T-helper 1 cell treated with Interleukin-12 subunit alpha and Interleukin-12 subunit beta and Interleukin-4 antibody, amounts not matched to agents 30 μg/mL and 1 μg/mL, for 36 hours (primary cell): ENCODE measurements at regions not wholly inside any gene's neighbourhood (a gene's known extent, or its start where the extent isn't known, plus 50 kb on each side); places are given as distances from the start of the nearest gene placed in this dataset.
"Not testable (repeated sequence)": the region's sequence is repeated elsewhere in the genome, so short reads cannot be mapped to it uniquely, and the experiment has no call there.

ENCODE experiments used
- H3K27ac Mint-ChIP-seq: one replicate; pipeline ENCODE4 v1.8.0; 2021; ENCODE audit warnings: mild to moderate bottlenecking, mixed read lengths
- H3K27me3 Mint-ChIP-seq: one replicate; pipeline ENCODE4 v1.8.0; 2021; ENCODE audit warnings: low read depth, mixed read lengths
- H3K36me3 Mint-ChIP-seq: one replicate; pipeline ENCODE4 v1.8.0; 2021; ENCODE audit warnings: low read depth, mixed read lengths
- H3K4me1 Mint-ChIP-seq: one replicate; pipeline ENCODE4 v1.8.0; 2021; ENCODE audit warnings: low read depth, mixed read lengths
- H3K4me3 Mint-ChIP-seq: one replicate; pipeline ENCODE4 v1.8.0; 2021; ENCODE audit warnings: mild to moderate bottlenecking, moderate library complexity, mixed read lengths
- H3K9me3 Mint-ChIP-seq: one replicate; pipeline ENCODE4 v1.8.0; 2021; ENCODE audit warnings: mixed read lengths

- Mint-ChIP-seq H3K27ac (no peak overlapping the region), H3K36me3 (peaks cover 1% of the 10 kb centered on the region), H3K4me1 (no peaks in the 10 kb centered on the region), H3K4me3 (no peak overlapping the region), H3K9me3 (peaks cover 52% of the 10 kb centered on the region), H3K27me3 (no peaks in the 10 kb centered on the region)
These were observed 56.3 kb upstream of the SPEF2 start for GRCh38 chr5:35561396-35561795.

DNA sequence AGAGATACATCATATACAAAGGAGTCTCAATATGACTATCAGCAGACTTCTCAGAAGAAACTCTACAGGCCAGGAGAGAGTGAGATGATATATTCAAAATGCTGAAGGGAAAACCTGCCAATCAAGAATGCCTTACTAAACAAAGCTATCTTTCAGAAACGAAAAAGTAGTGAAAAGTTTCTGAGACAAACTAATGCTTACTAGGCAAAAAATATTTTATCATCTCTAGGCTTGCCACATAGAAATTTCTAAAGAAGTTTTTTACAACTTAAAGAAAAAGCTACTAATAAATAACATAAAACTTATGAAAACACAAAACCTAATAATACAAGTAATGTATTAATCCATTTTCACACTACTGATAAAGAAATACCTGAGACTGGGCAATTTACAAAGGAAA is 59.9 kb upstream of the SPEF2 start:
- H3K4me3 Mint-ChIP-seq: no peak overlapping the region
- H3K9me3 Mint-ChIP-seq: peaks cover 35% of the 10 kb centered on the region
- no peak overlapping the region for H3K27ac Mint-ChIP-seq
- H3K27me3 Mint-ChIP-seq: no peaks in the 10 kb centered on the region
- peaks cover 1% of the 10 kb centered on the region for H3K36me3 Mint-ChIP-seq
- no peaks in the 10 kb centered on the region for H3K4me1 Mint-ChIP-seq

DNA sequence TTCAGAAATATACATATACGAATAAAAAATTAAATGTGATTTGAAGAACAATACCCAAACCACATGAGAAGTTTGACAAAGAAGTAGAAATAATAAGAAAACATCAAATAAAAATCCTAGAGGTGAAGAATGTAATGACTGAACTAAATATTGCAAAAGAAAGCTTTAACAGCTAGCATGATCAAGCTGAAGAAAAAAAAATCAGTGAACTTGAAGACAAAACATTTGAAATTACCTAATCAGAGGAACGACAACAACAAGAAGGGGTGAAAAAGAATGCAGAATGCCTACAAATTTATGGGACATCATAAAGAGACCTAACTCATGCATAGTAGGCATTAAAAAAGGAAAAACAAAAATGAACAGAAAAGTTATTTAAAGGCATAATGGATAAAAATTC is 60.5 kb upstream of the SPEF2 start:
- H3K4me3 Mint-ChIP-seq: no peak overlapping the region
- peaks cover 31% of the 10 kb centered on the region for H3K9me3 Mint-ChIP-seq
- no peaks in the 10 kb centered on the region for H3K27me3 Mint-ChIP-seq
- H3K36me3 Mint-ChIP-seq: peaks cover 1% of the 10 kb centered on the region
- no peak overlapping the region for H3K27ac Mint-ChIP-seq
- H3K4me1 Mint-ChIP-seq: no peaks in the 10 kb centered on the region

DNA sequence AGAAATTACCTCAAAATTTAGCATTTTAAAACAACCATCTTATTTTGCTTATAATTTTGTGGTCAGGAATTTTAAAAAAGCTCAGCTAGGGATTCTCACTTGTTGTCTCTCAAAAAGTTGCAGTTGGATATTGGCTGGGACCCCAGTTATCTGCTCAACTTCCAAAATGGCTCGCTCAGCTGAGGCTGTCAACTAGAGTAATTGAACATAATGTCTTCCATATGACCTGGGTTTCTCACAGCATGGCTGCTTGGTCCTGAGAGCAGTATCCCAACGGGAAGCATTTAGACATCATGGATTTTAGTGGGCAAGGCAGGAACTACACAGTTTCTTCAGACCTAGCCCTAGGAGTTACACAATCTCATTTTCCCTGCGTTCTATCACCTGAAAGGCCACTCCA is 63.6 kb upstream of the SPEF2 start:
- H3K36me3 Mint-ChIP-seq: peaks cover 1% of the 10 kb centered on the region
- H3K9me3 Mint-ChIP-seq: peaks cover 26% of the 10 kb centered on the region
- no peaks in the 10 kb centered on the region for H3K27me3 Mint-ChIP-seq
- H3K4me1 Mint-ChIP-seq: no peaks in the 10 kb centered on the region
- no peak overlapping the region for H3K4me3 Mint-ChIP-seq
- no peak overlapping the region for H3K27ac Mint-ChIP-seq

DNA sequence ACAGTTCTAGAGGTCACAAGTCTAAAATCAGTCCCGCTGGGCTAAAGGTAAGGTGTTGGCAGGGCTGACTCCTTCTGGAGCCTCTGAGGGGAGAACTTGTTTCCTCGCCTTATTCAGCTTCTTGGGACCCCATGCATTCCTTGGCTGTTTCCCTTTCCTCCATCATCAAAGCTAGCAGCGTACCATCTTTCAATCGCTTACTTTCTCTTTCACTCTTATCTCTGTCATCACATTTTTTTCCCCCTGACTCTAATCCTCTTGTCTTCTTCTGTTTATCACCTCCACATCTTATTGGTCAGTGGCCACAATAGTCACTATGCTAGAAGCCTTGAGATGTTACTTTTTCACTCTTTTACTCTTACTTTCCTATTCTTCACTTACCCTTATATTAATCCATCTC is 72.5 kb upstream of the SPEF2 start:
- H3K36me3 Mint-ChIP-seq: no peaks in the 10 kb centered on the region
- H3K4me3 Mint-ChIP-seq: no peak overlapping the region
- H3K27ac Mint-ChIP-seq: no peak overlapping the region

DNA sequence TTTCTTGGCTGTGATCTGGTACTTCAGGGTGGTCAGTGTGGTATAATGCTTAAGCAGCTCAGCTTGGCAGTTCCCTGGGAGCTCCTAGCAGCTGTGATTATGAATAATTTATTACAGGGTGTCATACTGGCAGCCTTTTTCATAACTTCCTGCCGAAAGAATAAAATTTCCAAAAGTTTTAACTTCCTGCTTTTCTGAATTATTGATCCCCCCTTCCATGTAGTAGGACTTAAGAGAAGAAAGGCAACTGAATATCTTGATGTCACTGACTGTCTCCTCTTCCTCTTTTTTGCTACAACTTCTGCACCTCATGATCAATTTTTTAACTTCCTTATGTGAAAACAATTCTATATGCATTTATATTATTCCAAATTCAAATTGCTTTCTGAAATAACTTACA is 74.3 kb upstream of the SPEF2 start:
- Mint-ChIP-seq H3K27ac (no peak overlapping the region), H3K9me3 (no peaks in the 10 kb centered on the region)

More for the DNA sequence above, 72.5 kb upstream of the SPEF2 start:
- Mint-ChIP-seq H3K9me3 (no peaks in the 10 kb centered on the region), H3K4me1 (no peaks in the 10 kb centered on the region), H3K27me3 (peaks cover 9% of the 10 kb centered on the region)

DNA sequence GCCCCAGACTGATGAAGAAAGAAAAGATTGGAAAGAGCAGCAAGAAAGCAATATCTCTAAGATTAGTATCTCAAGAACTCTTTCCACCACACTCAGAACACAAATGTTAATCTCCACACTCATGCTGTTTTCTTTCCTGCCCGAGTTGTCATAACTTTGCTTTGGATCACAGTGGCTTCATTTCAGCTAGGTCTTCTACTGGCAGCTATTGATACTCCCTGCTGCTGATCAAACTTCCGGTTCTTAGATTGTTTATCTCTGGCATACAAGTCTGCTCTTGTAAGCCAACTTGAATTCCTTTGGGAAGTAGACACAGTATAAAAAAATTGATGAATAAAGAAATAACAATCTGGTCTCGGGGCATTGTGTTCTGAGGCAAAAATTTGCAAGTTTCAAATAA is 77.7 kb upstream of the SPEF2 start:
- no peaks in the 10 kb centered on the region for H3K9me3 Mint-ChIP-seq
- no peak overlapping the region for H3K4me3 Mint-ChIP-seq
- peaks cover 5% of the 10 kb centered on the region for H3K27me3 Mint-ChIP-seq
- H3K27ac Mint-ChIP-seq: no peak overlapping the region
- H3K36me3 Mint-ChIP-seq: no peaks in the 10 kb centered on the region
- H3K4me1 Mint-ChIP-seq: no peaks in the 10 kb centered on the region

More for the DNA sequence above, 74.3 kb upstream of the SPEF2 start:
- Mint-ChIP-seq H3K27me3 (peaks cover 9% of the 10 kb centered on the region), H3K36me3 (no peaks in the 10 kb centered on the region), H3K4me3 (no peak overlapping the region), H3K4me1 (no peaks in the 10 kb centered on the region)

DNA sequence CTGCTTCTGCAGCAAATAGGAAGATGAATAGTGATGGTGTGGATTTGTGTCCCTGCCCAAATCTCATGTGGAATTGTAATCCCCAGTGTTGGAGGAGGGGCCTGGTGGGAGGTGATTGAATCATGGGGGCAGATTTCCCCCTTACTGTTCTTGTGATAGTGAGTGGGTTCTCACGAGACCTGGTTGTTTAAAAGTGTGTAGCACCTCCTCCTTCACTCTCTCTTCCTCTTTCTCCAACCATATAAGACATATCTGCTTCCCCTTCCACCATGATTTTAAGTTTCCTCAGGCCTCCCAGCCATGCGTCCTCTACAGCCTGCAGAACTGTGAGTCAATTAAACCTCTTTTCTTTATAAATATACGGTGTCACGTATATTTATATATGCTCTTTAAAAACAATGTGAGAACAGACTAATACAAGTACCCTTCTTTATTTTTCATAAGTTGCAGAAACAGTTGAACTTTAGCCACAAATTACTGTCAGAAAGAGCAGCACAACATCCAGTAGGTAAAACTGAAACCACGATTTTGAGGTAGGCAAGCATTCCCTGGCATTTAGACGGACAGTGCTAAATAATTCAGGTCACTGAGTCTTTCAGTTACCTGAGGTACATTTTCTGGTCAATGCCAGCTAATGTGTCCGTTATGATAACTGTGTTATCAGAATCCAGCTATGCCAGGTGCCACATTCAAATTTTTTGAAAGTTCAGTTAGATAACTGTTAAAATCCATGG is 79.3 kb upstream of the SPEF2 start:
- no peaks in the 10 kb centered on the region for H3K4me1 Mint-ChIP-seq
- H3K4me3 Mint-ChIP-seq: no peak overlapping the region
- no peaks in the 10 kb centered on the region for H3K27me3 Mint-ChIP-seq
- H3K27ac Mint-ChIP-seq: no peak overlapping the region
- no peaks in the 10 kb centered on the region for H3K9me3 Mint-ChIP-seq
- H3K36me3 Mint-ChIP-seq: no peaks in the 10 kb centered on the region

- H3K27ac Mint-ChIP-seq: no peak overlapping the region
- H3K4me3 Mint-ChIP-seq: no peak overlapping the region
- H3K4me1 Mint-ChIP-seq: no peaks in the 10 kb centered on the region
- no peaks in the 10 kb centered on the region for H3K36me3 Mint-ChIP-seq
- no peaks in the 10 kb centered on the region for H3K27me3 Mint-ChIP-seq
- no peaks in the 10 kb centered on the region for H3K9me3 Mint-ChIP-seq
These were observed 84.5 kb upstream of the SPEF2 start for GRCh38 chr5:35533156-35533555.

DNA sequence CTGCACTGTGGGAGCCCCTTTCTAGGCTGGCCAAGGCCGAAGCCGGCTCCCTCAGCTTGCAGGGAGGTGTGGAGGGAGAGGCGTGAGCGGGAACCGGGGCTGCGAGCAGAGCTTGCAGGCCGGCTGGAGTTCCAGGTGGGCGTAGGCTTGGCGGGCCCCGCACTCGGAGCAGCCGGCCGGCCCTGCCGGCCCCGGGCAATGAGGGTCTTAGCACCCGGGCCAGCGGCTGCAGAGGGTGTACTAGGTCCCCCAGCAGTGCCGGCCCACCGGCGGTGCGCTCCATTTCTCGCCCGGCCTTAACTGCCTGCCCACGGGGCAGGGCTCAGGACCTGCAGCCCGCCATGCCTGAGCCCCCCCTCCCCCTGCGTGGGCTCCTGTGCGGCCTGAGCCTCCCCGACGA is 86.1 kb upstream of the SPEF2 start:
- H3K27me3 Mint-ChIP-seq, H3K9me3 Mint-ChIP-seq, H3K4me1 Mint-ChIP-seq, H3K4me3 Mint-ChIP-seq, H3K27ac Mint-ChIP-seq, H3K36me3 Mint-ChIP-seq: not testable (repeated sequence)

GRCh38 chr5:35518104-35518503 is 99.6 kb upstream of the SPEF2 start:
- H3K27ac Mint-ChIP-seq: no peak overlapping the region
- no peaks in the 10 kb centered on the region for H3K9me3 Mint-ChIP-seq
- H3K4me1 Mint-ChIP-seq: no peaks in the 10 kb centered on the region
- no peaks in the 10 kb centered on the region for H3K36me3 Mint-ChIP-seq
- H3K27me3 Mint-ChIP-seq: peaks cover 5% of the 10 kb centered on the region
- no peak overlapping the region for H3K4me3 Mint-ChIP-seq

DNA sequence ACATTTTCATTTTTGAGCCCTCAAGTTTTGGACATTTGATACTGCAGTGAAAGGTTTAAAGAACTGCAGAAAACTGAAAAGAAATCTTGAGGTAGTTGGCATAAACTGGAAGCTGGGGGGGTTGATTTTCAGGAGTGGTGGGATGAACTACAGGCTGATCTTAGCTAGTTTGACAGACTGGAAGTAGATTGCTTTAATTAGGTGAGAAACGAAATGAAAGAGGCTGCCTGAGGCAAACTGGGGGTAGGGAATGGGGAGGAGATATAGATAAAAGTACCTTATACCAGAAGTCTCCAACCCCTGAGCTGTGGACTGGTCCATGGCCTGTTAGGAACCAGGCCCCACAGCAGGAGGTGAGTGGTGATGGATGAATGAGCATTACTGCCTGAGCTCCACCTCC is 101.4 kb upstream of the SPEF2 start:
- peaks cover 5% of the 10 kb centered on the region for H3K27me3 Mint-ChIP-seq
- no peak overlapping the region for H3K4me3 Mint-ChIP-seq
- H3K27ac Mint-ChIP-seq: no peak overlapping the region
- H3K4me1 Mint-ChIP-seq: no peaks in the 10 kb centered on the region
- no peaks in the 10 kb centered on the region for H3K36me3 Mint-ChIP-seq
- H3K9me3 Mint-ChIP-seq: no peaks in the 10 kb centered on the region

DNA sequence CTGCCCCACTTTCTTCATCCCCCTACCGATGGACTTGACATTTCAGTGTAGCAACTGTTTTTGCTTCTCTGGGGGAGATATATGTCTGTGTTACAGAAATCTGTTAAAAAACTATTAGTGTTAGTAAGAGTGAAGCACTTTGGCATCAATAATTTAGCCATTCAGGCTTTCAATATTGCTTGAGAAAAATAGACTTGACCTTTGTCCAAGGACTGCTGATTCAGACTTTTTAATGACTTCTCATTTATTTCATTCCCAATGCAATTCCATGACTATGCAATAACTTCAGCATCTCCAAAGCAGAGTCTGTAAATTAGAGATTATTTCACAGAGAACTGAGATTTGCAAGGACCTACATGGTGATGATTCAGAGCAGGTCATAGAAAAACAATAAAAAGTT is 104.1 kb upstream of the SPEF2 start:
- no peak overlapping the region for H3K27ac Mint-ChIP-seq
- no peaks in the 10 kb centered on the region for H3K4me1 Mint-ChIP-seq
- no peak overlapping the region for H3K4me3 Mint-ChIP-seq
- H3K27me3 Mint-ChIP-seq: no peaks in the 10 kb centered on the region
- H3K36me3 Mint-ChIP-seq: no peaks in the 10 kb centered on the region
- peaks cover 6% of the 10 kb centered on the region for H3K9me3 Mint-ChIP-seq

- no peaks in the 10 kb centered on the region for H3K36me3 Mint-ChIP-seq
- peaks cover 27% of the 10 kb centered on the region for H3K9me3 Mint-ChIP-seq
- no peaks in the 10 kb centered on the region for H3K4me1 Mint-ChIP-seq
- no peak overlapping the region for H3K27ac Mint-ChIP-seq
- peaks cover under 1% of the 10 kb centered on the region for H3K27me3 Mint-ChIP-seq
- H3K4me3 Mint-ChIP-seq: no peak overlapping the region
These were observed 115.5 kb upstream of the SPEF2 start for GRCh38 chr5:35502206-35502605.

GRCh38 chr5:35488791-35489190 is 128.9 kb upstream of the SPEF2 start:
- Mint-ChIP-seq H3K27ac (no peak overlapping the region), H3K36me3 (no peaks in the 10 kb centered on the region), H3K4me1 (no peaks in the 10 kb centered on the region), H3K4me3 (no peak overlapping the region), H3K9me3 (no peaks in the 10 kb centered on the region), H3K27me3 (peaks cover 22% of the 10 kb centered on the region)

DNA sequence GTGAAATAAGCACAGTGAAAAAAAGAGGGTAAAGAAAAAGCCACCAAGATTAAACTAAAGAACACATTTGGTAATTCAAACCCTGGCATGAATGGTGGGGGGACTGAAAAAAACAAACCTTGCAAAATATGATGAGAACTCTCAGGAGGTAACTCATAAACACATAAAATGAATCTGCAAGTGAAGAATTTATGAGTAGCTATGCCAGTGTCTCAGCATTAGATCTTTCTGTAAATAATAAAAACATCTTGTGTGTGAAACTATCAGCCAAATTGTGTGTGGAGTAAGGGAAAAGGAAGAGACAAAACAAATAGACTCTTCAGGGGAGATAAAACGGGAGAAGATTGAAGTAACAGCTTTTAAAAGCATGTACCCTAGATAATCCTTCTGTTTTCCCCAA is 129.6 kb upstream of the SPEF2 start:
- Mint-ChIP-seq H3K27ac (no peak overlapping the region), H3K9me3 (no peaks in the 10 kb centered on the region), H3K27me3 (peaks cover 22% of the 10 kb centered on the region), H3K4me1 (no peaks in the 10 kb centered on the region), H3K4me3 (no peak overlapping the region), H3K36me3 (no peaks in the 10 kb centered on the region)
